ENCODE measurements at regions not wholly inside any gene's neighbourhood (a gene's known extent, or its start where the extent isn't known, plus 50 kb on each side); places are given as distances from the start of the nearest gene placed in this dataset.

DNA sequence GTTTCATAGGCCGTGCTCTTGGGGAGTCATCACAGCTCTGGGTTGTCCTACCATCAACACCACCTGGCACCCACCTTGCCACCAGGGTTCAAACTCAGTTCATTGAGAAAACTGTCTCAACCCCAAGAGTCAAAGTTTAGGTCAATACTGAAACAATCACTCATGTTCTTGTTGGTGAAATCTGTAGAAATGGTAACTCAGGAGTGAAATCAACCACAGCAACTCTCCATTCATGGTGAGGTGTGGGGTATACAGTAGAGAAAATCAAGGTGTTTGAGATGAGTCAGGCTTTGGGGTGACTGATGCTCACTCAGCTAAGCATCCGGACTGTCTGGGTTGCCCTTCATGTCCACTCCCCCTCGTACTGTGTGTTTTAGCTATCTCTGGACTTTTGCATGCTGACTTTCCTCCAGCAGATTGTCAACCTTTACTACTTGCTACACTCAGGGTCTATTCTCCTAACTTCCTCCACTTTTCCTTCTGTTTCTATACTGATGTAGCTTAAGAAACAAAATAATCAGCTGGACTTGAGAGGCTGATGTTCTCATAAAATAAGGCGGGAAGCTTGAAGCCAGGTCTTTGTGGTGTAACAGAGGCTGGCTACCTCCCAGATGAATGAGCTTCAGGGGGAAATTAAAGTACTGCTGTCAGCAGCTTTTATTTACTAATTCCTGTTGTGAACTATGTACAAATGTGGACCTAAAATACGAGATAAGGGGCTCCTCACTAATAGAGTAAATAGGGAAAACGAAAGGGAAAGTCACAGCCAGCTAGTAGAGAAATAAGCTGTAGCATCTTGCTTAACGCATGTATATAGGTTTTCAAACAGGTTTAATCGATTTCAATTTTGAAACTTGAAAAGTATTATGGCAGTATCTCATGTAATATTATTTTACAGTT lies 173.6 kb upstream of the AKR1E2 start (continued):
- TF ChIP-seq, protein P1, sequence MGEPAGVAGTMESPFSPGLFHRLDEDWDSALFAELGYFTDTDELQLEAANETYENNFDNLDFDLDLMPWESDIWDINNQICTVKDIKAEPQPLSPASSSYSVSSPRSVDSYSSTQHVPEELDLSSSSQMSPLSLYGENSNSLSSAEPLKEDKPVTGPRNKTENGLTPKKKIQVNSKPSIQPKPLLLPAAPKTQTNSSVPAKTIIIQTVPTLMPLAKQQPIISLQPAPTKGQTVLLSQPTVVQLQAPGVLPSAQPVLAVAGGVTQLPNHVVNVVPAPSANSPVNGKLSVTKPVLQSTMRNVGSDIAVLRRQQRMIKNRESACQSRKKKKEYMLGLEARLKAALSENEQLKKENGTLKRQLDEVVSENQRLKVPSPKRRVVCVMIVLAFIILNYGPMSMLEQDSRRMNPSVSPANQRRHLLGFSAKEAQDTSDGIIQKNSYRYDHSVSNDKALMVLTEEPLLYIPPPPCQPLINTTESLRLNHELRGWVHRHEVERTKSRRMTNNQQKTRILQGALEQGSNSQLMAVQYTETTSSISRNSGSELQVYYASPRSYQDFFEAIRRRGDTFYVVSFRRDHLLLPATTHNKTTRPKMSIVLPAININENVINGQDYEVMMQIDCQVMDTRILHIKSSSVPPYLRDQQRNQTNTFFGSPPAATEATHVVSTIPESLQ (CRISPR knock-in tag; IDR thresholded peaks at IDR 0.05) = no peak
- TF ChIP-seq NR3C1 (CRISPR knock-in tag; conservative IDR thresholded peaks at IDR 0.05; ENCODE audit: low read depth) = no peak
- TF ChIP-seq, protein P2, sequence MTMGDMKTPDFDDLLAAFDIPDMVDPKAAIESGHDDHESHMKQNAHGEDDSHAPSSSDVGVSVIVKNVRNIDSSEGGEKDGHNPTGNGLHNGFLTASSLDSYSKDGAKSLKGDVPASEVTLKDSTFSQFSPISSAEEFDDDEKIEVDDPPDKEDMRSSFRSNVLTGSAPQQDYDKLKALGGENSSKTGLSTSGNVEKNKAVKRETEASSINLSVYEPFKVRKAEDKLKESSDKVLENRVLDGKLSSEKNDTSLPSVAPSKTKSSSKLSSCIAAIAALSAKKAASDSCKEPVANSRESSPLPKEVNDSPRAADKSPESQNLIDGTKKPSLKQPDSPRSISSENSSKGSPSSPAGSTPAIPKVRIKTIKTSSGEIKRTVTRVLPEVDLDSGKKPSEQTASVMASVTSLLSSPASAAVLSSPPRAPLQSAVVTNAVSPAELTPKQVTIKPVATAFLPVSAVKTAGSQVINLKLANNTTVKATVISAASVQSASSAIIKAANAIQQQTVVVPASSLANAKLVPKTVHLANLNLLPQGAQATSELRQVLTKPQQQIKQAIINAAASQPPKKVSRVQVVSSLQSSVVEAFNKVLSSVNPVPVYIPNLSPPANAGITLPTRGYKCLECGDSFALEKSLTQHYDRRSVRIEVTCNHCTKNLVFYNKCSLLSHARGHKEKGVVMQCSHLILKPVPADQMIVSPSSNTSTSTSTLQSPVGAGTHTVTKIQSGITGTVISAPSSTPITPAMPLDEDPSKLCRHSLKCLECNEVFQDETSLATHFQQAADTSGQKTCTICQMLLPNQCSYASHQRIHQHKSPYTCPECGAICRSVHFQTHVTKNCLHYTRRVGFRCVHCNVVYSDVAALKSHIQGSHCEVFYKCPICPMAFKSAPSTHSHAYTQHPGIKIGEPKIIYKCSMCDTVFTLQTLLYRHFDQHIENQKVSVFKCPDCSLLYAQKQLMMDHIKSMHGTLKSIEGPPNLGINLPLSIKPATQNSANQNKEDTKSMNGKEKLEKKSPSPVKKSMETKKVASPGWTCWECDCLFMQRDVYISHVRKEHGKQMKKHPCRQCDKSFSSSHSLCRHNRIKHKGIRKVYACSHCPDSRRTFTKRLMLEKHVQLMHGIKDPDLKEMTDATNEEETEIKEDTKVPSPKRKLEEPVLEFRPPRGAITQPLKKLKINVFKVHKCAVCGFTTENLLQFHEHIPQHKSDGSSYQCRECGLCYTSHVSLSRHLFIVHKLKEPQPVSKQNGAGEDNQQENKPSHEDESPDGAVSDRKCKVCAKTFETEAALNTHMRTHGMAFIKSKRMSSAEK (CRISPR knock-in tag; IDR thresholded peaks at IDR 0.05; ENCODE audit: borderline replicate concordance) = no peak
- no peak for TF ChIP-seq OVOL2 (CRISPR knock-in tag; IDR thresholded peaks at IDR 0.05; ENCODE audit: borderline replicate concordance)

GRCh38 chr10:4651404-4652037 lies 174.5 kb upstream of the AKR1E2 start:
- ATAC-seq = no peak
- Mint-ChIP-seq H3K4me3 (no peak overlapping the region), H3K36me3 (no peaks in the 10 kb centered on the region), H3K27me3 (ENCODE audit: low read depth) (peaks cover 12% of the 10 kb centered on the region), H3K4me1 (peaks cover 22% of the 10 kb centered on the region), H3K9me3 (0 out of 2 replicates have a peak, but pooled peaks cover 3% of the 10 kb centered on the region), H3K27ac (no peak overlapping the region)
- ChIA-PET CTCF (no interaction called here), POLR2A (no interaction called here)
- DNase-seq (ENCODE audit: low spot score) = no peak
- TF ChIP-seq KAT7 (CRISPR knock-in tag; IDR thresholded peaks at IDR 0.05; ENCODE audit: borderline replicate concordance) (no peak), ZNF232 (CRISPR knock-in tag; IDR thresholded peaks at IDR 0.05) (no peak), ZNF396 (CRISPR knock-in tag; IDR thresholded peaks at IDR 0.05; ENCODE audit: borderline replicate concordance) (no peak), TEAD4 (CRISPR knock-in tag; IDR thresholded peaks at IDR 0.05) (no peak), SOX15 (CRISPR knock-in tag; IDR thresholded peaks at IDR 0.05) (no peak), RELA (CRISPR knock-in tag; IDR thresholded peaks at IDR 0.05; ENCODE audit: borderline replicate concordance) (no peak), NR2C2 (CRISPR knock-in tag; IDR thresholded peaks at IDR 0.05) (no peak), GRHL2 (CRISPR knock-in tag; IDR thresholded peaks at IDR 0.05; ENCODE audit: insufficient replicate concordance, severe bottlenecking) (no peak)
- TF ChIP-seq, protein P3, sequence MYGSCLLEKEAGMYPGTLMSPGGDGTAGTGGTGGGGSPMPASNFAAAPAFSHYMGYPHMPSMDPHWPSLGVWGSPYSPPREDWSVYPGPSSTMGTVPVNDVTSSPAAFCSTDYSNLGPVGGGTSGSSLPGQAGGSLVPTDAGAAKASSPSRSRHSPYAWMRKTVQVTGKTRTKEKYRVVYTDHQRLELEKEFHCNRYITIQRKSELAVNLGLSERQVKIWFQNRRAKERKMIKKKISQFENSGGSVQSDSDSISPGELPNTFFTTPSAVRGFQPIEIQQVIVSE (CRISPR knock-in tag; IDR thresholded peaks at IDR 0.05; ENCODE audit: borderline replicate concordance) = no peak

- no peaks in the 10 kb centered on the region for H3K36me3 Mint-ChIP-seq
- H3K4me1 Mint-ChIP-seq = peaks cover 24% of the 10 kb centered on the region
- H3K27me3 Mint-ChIP-seq (ENCODE audit: low read depth) = peaks cover 12% of the 10 kb centered on the region
- no peak overlapping the region for H3K4me3 Mint-ChIP-seq
- H3K9me3 Mint-ChIP-seq = 0 out of 2 replicates have a peak, but pooled peaks cover 3% of the 10 kb centered on the region
- ChIA-PET CTCF (no interaction called here), POLR2A (interaction anchor here (0.7 kb wide), 1 partner anchor 259 kb away, joined by 3 read pairs; no protein-coding TSS in a partner anchor)
- ATAC-seq (no peak), DNase-seq (ENCODE audit: low spot score) (no peak)
- no peak overlapping the region for H3K27ac Mint-ChIP-seq
- no peak for TF ChIP-seq ESRRA (CRISPR knock-in tag; IDR thresholded peaks at IDR 0.05; ENCODE audit: borderline replicate concordance)
- no peak for TF ChIP-seq IRF2 (CRISPR knock-in tag; IDR thresholded peaks at IDR 0.05; ENCODE audit: borderline replicate concordance, low read depth)
- no peak for TF ChIP-seq SP1 (CRISPR knock-in tag; conservative IDR thresholded peaks at IDR 0.05)
- TF ChIP-seq ZNF396 (CRISPR knock-in tag; IDR thresholded peaks at IDR 0.05; ENCODE audit: borderline replicate concordance) = no peak
- TF ChIP-seq, protein P2 (CRISPR knock-in tag; IDR thresholded peaks at IDR 0.05; ENCODE audit: borderline replicate concordance) = no peak
- TF ChIP-seq, protein P3 (CRISPR knock-in tag; IDR thresholded peaks at IDR 0.05; ENCODE audit: borderline replicate concordance) = no peak
- TF ChIP-seq, protein P4, sequence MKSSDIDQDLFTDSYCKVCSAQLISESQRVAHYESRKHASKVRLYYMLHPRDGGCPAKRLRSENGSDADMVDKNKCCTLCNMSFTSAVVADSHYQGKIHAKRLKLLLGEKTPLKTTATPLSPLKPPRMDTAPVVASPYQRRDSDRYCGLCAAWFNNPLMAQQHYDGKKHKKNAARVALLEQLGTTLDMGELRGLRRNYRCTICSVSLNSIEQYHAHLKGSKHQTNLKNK (CRISPR knock-in tag; IDR thresholded peaks at IDR 0.05) = no peak
These were observed 175.4 kb upstream of the AKR1E2 start for GRCh38 chr10:4650582-4650981.
